CD4-positive, alpha-beta T cell treated with Interleukin-17A for 4 hours (primary cell): ENCODE measurements at regions not wholly inside any gene's neighbourhood (a gene's known extent, or its start where the extent isn't known, plus 50 kb on each side); places are given as distances from the start of the nearest gene placed in this dataset.
"Not testable (repeated sequence)": the region's sequence is repeated elsewhere in the genome, so short reads cannot be mapped to it uniquely, and the experiment has no call there.

Experiments used
- DNase-seq: peaks from one replicate; pipeline ENCODE4 v3.0.0-alpha.2; 2020; ENCODE audit warnings: mixed read lengths

DNA sequence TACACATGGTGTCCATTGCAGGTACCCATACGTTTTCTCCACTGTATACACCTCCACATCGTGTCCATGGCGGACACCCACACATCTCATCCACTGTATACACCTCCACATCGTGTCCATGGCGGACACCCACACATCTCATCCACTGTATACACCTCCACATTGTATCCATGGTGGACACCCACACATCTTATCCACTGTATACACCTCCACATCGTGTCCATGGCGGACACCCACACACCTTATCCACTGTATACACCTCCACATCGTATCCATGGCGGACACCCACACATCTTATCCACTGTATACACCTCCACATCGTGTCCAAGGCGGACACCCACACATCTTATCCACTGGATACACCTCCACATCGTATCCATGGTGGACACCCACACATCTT, 50.4 kb upstream of the TTC34 start:
- DNase-seq, result not testable (repeated sequence)

DNA sequence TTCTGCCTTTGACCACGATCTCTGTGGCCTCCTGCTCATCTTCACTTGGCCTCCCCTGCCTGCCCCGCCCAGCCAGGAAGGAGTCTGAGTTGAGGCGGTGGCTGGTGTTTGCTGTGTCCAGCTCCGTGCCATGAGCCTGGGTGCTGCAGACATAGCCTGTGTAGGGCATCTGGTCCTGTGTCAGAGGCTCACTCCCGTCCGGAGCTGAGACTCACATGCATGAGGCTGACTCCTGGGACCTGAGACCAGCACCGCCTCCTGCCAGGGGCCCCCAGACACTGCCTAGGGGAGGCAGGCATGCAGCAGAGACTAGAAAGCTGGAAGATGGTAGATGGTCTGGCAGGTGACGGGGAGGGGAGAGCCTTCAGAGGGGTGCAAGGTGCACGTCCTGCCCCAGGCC, 52.2 kb upstream of the TTC34 start:
- DNase-seq, result no peak

DNA sequence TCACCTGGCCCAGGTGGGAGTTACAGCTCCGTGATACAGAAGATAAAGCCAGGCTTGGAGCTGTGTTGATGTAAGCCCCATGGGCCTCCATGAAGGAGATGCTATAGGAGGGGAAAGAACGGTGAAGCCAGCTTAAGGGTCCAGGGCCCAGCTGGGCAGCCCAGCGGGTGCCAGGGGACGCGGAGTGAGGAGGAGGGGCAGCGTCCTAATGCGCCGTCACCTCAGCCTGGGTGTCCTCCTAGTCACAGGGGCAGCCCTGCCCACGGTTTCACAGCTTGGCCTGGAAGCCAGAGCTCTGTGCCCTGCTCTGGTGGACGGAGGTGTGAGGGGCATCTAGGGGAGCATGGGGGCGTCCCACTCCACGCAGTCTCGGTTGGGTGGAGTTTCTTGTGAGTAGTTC, 52.7 kb upstream of the TTC34 start:
- no peak for DNase-seq

DNA sequence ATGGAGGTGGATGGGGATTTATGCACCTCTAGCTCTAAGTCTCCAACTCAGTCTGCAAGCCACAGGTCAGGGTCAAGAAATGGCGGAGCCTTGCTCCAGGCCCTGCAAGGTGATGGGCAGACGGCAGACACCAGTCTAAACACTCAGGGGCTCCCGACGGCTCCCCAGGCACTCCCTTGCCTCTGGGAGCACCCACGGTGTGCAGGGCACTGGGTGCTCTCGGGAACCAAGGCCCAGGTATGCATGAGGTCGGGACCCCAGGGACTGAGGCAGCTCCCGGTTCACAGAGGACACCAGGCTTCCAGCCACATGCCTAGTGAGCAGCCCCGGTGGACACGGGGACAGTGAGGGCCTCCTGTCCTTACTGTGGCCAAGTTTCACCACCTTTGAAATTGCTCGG, 53.1 kb upstream of the TTC34 start:
- no peak for DNase-seq

DNA sequence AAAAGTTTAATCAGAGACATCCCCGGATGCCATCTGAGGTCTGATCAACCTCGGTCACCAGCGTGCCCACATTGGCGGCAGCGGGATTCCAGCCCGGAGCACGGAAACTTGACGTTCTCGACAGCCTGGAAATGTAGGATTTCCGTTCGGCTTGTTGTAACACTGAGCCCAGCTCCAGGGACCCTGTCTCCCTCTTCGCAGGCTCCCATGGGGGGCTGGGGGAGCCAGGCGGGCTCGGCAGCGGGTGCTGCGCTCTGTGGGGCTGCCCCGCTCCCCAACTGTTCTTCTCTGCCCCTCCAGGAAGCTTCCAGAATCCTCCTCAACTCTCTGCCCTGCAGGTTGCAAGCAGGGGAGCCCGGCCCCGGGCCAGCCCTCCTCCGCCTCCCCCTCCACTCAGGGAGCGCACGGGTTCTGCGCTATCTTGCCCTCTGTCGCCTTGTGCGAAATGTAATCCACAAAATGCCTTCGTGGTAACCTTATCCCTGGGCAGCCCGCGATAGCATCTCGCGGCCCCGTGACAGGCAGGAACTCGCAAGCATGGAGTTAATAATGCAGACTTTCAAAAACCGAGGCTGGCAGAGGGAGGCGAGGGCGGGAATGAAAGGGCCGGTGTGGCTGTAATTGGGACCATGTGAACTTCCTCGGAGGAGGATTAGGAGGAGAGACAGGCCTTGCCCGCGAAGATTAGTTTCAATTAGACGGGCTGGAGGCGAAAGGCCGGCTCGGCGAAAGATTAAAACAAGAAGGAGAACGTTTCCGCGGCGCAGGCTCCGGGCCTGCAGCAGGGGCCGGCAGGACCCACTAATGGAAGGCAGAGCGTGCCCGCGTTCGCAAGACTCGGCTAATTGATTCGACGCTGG, 53.9 kb upstream of the TTC34 start:
- DNase-seq, result no peak

DNA sequence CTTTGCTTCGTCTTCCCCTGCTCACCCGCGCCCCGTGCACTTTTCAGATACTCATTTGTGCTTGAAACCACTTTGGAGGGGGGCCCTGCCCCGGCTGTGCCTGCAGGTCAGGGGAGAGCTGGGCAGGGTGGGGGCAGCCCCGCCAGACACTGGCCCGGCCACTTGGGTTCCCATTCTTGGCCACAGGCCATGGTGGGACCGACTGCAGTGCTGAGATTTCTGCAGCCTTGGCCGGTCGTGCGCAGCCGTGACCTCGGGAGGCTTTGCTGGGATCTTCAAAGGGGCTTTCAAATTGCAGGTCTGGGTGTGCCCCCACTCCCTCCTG, 54.5 kb upstream of the TTC34 start:
- DNase-seq, result no peak

DNA sequence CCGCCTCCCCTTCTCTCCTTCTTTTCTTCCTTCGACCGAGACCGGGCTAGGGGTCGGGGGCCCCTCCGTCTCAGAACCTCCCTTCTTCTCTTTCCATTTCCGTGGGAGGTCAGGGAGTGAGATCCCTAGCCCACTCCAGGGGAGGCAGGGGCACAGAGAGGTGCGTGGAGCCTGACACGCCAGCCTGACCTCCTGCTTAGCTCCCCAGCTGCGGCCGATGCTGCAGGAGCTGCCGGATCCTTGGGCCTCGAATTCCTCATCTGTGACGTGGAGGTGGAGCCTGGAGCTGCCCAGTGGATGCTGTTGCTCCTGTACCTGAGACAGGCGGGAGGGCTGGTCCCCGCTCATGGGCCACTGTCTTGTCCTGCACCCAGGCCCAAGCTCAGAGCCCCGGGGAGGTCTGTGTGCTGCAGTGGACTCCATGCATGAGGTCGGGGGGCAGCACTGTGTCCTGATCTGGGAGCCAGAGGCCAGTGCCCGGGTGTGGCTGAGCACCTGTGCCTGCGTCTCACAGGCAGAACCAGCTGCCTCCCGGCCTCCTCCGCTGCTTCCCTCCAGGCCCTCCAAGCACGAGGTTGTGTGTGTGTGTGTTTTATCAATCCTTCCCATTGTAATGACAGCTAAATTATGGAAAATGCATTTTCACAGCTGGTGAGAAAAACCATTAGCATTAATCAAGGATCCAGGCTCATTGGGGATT, 55.3 kb upstream of the TTC34 start:
- DNase-seq, result no peak

DNA sequence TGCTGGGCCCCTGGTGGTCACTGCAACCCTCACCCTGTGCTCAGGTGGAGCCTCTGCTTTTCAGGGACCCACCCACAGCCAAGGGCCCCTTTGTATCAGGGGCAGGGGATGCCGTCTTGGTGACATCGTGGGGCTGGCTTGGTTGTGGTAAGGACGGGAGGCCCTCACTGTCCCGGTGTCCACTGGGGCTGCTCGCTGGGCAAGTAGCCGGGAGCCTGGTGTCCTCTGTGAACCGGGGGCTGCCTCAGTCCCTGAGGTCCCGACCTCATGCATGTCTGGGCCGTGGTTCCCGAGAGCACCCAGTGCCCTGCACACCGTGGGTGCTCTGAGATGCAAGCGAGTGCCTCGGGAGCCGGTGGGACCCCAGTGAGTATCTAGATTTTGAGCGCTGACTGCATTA, 56.0 kb upstream of the TTC34 start:
- no peak for DNase-seq

DNA sequence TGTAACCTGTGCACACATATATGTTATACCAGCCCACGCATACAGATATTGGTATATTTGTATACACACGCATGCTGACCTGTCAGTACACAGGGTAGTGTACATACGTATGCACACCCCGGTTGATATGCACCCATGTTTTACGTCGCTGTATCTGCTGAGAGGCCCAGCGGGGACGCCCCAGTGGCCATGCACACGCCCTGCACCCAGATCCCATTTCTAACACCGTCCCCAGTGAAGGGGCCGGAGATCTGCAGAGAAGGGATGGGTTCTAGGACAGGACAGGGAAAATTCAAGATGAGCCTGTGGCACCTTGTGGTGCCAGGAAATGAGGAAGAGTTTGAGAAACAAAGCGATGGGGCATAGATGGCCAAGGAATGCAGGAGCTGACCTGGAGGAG, 57.2 kb upstream of the TTC34 start:
- DNase-seq, result no peak

DNA sequence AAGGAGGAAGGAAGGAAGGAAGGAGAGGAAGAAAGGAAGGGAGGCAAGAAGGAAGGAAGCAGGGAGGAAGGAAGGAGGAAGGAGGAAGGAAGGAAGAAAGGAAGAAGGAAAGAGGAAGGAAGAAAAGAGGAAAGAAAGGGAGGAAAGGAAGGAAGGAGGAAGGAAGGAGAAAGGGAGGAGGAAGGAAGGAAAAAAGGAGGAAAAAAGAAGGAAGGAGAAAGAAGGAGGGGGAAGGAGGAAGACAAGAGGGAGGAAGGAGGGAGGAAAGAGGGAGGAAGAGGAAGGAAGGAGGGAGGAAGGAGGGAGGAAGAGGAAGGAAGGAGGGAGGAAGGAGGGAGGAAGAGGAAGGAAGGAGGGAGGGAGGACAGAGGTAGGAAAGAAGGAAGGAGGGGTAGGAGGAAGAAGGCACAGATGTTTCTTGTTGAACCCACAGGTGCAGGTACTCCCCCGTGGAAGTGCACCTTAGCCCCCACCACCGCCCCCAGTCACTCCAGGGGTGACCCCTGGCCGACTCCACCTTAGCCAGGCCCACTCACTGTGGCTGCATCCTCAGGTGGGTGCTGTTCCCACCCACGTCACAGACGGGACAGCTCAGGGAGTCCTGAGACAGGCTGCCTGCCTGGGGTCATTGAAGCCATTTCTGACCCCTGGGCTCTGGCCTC, 57.9 kb upstream of the TTC34 start:
- DNase-seq, result no peak

DNA sequence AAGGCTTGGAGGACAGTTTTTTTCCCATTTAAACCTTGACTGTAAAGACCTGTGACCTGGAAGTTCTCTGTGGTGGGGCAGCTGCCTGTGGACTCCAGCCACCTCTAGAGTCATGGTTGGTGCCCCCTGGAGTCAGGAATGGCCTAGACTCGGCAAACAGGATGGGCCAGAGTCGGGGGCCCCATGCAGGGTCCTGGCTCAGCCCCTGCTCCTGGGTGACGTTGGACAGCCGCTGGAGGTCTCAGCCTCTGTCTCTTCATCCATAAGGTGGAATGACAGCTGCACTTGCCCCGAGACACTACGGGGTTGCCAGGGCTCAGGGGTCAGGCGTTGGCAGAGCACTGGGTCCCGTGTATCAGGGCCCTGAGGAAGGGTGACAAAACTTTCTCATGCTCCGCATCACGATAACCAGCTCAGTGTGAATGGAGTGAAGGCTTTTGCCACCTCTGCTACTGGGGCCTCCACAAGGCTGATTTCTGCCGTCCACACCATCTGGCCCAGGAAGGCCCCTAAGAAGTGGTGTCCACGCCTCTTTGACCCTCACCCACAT, 58.5 kb upstream of the TTC34 start:
- DNase-seq, result no peak

DNA sequence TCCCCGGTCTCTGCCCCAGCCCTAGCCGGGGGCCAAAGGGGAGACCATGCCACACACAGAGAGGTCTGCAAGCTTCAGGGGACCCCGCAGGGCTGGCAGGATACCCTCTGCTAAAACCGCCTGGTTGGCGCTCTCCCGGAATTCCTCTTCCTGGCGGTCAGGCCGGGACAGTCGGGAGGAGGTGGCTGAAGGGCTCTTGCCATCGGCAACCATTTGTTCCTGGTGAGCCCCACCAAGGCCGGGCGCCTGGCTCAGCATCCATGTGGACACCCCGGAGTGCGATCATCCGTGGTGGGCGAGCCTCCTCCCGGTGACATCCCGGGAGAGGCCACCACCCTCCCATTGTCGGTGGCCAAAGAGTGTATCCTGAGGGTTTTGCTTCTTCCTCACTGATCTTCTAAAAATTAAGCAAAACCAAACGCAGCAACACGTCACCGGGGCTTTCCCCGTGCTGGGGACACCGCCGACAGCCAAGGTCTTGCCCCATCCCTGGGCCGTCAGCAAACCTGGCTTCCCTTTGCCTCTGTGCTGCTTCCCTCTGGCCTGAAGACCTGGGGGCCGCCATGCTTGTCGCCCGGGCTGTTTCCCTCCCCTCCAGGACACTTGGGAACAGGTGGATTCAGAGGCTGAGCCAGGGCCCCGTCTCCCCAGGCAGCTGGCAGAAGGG, 59.1 kb upstream of the TTC34 start:
- no peak for DNase-seq

DNA sequence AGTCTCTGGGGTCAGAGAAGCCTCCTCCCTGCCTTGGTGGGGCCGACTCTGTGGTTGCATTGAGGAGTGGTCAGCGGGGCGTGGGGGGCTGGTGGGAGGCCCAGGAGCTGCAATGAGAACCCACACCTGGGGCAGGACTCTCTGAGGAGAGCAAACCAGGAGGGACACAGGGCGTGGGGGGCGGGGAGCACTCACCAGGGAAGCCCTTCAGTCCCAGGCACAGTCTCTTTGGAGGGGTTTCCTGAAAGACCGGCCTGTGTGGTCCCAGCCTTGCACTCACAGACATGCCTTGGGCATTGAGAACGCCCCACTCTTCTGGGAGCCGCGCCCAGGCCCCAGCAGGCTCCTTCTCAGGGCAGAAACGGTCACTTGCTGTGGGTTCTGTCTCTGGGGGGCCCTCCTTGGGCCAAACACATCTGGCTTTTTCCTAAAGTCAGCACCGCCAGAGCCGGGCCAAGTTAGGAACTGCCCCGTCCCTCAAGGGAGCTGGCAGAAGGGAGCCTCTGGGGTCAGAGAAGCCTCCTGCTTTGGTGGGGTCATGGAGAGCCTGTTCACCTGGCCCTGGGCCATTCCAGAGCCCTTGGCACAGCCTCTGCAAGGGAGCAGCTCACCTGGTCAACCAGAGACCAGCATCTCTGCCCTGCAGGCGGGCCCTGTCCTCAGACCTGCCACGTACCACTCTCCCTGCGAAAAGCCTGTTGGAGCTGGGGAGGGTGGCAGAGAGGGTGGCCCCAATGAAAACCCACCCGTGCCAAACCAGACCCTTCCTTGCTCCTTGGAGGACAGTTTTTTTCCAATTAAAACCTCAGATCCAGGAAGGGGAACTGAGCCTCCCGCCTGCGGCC, 59.9 kb upstream of the TTC34 start:
- no peak for DNase-seq

DNA sequence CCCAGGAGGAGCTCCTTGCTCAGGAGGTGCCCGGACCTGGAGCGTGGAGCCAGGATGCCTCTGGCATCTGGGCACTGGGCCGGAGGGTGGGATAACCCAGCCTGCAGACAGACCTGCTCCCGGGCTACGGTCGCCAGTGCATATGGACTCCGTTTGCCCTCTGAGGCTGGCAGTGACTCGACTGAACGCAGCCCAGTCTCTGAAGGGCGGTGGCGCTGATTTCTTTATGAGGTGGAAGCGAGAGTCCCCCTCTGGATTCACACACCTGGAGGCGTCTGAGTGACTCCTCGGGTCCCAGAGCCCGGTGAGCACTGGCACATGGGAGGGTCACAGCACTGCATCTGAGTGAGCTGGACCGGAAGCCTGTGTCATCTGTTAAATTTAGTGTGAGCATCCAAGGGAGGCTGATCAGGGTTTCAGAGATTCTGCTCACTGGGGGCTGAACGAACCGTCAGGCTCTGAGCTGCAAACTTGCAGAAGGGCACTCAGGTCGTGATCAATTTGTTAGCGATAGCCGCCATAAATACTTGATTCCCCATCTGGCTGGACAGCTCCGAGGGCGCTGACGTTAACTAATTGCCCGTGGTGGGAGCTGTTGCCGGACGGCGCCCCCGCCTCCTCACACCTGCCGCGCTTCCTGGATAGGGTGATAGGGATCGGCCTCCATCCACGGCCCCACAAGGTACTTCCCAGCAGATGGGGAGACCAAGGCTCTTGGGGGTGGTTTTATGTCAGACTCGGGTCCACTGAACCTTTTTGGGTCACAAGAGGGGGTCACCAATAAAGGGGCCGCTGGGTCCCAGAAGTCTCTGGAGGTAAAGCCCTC, 60.7 kb upstream of the TTC34 start:
- no peak for DNase-seq

DNA sequence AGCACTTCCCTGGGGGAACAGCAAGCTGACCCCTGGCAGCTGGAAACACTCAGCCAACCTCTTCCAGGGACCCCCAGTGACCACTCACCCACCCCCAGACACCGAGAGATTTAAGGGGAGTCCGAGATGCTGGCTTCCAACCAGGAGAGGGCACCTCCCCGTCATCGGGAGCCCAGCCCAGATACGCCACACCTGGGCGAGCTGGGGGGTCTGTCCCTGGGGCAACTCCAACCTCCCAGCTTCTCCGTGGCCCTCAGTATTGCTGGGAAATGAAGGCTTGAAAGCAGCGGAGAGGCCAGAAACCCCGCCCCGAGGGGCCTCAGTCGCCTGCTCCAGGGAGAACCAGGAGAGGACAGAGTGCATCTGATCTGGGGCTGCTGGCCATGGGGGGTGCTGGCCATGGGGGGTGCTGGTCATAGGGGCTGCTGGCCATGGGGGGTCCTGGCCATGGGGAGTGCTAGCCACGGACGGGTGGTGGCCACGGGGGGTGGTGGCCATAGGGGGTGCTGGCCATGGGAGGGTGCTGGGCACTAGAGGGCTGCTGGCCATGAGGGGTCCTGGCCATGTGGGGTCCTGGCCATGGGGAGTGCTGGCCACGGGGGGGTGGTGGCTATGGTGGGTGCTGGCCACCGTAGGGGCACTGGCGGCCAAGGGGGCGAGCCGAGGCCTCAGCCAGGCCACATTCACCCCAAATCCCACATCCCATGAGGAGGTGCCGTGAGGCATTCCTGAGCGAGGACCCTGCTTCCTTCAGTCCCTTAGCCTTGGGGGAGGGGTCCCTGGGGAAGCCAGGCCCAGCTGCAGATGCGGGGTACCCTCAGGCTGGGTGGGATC, 61.5 kb upstream of the TTC34 start:
- DNase-seq, result no peak

DNA sequence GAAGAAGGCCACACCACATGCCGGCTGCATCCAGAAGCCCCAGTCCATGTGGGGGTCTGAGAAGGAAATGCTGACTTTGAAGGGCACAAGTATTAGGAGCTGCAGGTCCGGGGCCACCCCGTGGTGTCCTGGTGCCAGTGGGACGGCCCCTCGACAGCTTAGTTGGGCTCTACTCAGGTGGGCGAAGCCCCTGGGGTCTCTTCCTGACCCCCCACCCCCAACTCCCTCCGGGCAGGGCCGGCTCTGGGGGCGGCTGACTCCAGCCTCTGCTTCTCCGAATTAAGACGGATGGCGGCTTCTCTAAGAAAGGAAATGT, 62.1 kb upstream of the TTC34 start:
- no peak for DNase-seq

DNA sequence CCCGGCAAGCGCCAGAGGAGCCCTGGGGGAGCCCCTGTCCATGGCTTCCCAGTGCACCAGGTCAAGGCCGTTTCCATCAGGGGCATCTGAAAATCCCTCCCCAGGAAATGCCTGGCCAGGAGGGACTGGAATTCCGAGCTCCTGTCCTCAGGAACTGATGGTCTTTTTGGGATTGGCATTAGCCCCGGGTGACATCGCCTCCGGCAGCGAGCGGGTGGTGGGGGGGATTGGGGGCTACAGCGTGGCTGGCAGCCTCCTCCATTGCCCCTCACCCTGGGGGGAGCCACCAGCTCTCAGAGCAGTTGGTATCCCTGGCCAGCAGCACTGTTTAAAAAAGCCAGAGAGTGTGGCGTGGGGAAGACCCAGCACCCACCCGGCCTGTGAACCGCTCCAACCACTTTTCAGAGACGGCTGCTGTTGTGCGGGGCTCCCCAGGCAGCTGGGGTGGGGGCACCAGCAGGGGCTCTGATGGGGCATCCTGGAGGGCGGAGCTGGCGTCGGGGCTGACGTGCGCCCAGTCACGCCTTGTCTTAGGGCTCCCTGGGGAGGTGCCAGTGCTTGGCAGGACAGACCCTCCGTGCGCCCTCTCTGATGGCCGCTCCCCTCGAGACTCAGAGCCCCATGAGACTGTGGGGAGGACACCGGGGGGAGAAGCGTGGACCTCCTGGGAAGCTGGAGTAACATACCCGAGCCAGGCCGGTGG, 62.9 kb upstream of the TTC34 start:
- no peak for DNase-seq

DNA sequence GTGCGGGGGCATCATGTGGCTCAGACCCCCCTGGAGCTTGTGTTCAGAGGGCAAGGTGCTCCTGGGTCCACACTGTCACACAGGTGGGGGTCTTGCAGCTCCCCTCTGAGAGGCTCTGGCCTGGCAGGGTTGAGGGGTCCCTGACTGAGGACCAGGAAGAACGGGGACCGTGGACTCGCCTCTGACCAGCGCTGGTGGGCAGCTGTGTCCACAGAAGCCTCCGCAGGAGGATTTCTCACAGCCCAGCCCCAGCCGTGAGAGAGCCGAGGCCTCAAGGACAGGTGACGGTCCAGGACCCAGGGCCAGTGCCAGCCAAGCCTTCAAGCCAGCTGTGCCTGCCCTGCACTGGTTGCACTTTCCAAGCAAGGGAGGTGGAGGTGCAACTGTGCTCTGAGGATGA, 63.5 kb upstream of the TTC34 start:
- DNase-seq, result no peak

DNA sequence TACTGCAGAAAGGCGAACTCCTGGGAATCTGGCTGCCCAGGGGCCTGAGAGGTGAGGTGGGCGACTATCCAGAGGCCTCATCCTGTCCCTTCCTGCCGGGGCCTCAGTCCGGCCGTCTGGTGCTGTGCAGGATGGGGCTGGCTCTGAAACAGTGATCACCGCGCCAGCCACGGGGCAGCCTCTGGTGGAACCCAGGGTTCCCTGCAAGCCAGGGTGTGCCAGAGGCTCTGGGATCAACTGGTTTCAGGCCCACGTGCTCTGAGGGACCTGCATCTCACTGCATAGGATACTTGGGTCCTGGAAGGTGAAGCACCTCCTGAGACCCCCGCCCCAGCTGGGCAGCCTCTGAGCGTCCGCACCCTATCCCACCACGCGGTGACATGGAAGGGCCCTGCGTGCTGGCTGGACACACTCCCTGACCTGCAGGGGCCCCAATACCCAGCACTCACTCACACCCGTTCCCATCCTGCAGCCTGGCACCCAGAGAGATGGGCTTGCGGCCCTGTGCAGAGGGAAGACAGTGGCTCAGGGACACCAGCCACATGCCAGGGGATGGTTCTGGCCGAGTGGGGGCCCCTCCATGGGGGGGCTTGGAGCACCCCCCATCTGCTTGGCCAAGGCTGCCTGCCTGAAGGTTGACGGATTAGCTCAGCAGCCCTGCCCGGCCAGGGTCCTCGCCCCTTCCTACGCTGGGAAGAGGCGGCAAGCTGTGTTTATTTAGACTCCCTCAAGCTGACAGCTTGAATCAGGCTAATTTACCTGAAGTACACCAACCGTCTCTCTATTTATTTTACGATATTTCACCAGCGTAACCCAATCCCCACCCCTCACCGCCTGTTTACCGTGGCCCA, 64.3 kb upstream of the TTC34 start:
- DNase-seq, result no peak
